ENCODE measurements at regions not wholly inside any gene's neighbourhood (a gene's known extent, or its start where the extent isn't known, plus 50 kb on each side); places are given as distances from the start of the nearest gene placed in this dataset.

GRCh38 chr5:54649041-54649504, 131.5 kb downstream of the SNX18 start:
- Histone ChIP-seq H3K9ac (ENCODE audit: low read depth in 1 of 3, low read length in 3 of 3) (no peak overlapping the region), H3K9me3 (ENCODE audit: control insufficient read depth in 3 of 3, low read length in 3 of 3) (no peaks in the 10 kb centered on the region), H3K27me3 (ENCODE audit: control insufficient read depth in 3 of 3, insufficient read depth in 3 of 3, low read length in 3 of 3) (no peaks in the 10 kb centered on the region), H3K27ac (ENCODE audit: low read depth, low read length) (no peak overlapping the region), H3K4me3 (ENCODE audit: low read length in 3 of 3) (no peak overlapping the region), H3K36me3 (ENCODE audit: control insufficient read depth in 3 of 3, insufficient read depth in 3 of 3, low read length in 3 of 3) (no peaks in the 10 kb centered on the region), H3K4me1 (ENCODE audit: control insufficient read depth in 3 of 3, insufficient read depth in 3 of 3, low read length in 3 of 3) (peaks cover 11 to 24% (median 12%) of the 10 kb centered on the region in 3 donors)

- H3K9ac ChIP-seq (ENCODE audit: low read depth in 1 of 3, low read length in 3 of 3): peak overlapping the region in 2 of 3 donors; percentile 28
- peaks cover 12 to 28% (median 14%) of the 10 kb centered on the region in 3 donors for H3K4me1 ChIP-seq (ENCODE audit: control insufficient read depth in 3 of 3, insufficient read depth in 3 of 3, low read length in 3 of 3)
- H3K27ac ChIP-seq (ENCODE audit: low read depth, low read length): peak overlapping the region; percentile 66
- no peaks in the 10 kb centered on the region for H3K36me3 ChIP-seq (ENCODE audit: control insufficient read depth in 3 of 3, insufficient read depth in 3 of 3, low read length in 3 of 3)
- no peak overlapping the region for H3K4me3 ChIP-seq (ENCODE audit: low read length in 3 of 3)
- H3K27me3 ChIP-seq (ENCODE audit: control insufficient read depth in 3 of 3, insufficient read depth in 3 of 3, low read length in 3 of 3): no peaks in the 10 kb centered on the region
- H3K9me3 ChIP-seq (ENCODE audit: control insufficient read depth in 3 of 3, low read length in 3 of 3): no peaks in the 10 kb centered on the region
Measured at GRCh38 chr5:54646356-54647101, 129.0 kb downstream of the SNX18 start.

GRCh38 chr5:54645882-54646355, 128.4 kb downstream of the SNX18 start:
- Histone ChIP-seq H3K4me3 (ENCODE audit: low read length in 3 of 3) (no peak overlapping the region), H3K27me3 (ENCODE audit: control insufficient read depth in 3 of 3, insufficient read depth in 3 of 3, low read length in 3 of 3) (no peaks in the 10 kb centered on the region)

DNA sequence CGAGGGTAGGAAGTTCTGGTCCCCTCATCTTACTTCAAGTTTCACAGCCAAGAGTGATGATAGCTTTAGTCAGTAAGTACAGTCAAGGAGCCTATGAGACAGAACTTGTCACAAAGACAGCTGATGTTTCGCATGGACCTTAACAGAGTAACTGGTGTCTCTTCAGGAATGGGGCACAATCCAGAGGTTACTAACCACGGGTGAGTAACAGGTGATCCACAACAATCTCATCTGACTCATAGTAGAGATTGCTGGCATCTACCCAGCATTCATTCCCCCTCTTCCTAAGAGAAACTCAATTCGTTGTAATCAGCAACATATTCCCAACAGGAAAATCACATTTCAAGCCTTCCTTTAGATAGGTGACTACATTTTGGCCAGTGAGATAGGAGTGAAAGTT, 126.7 kb downstream of the SNX18 start:
- no peak overlapping the region for H3K9ac ChIP-seq (ENCODE audit: low read depth in 1 of 3, low read length in 3 of 3)
- H3K4me1 ChIP-seq (ENCODE audit: control insufficient read depth in 3 of 3, insufficient read depth in 3 of 3, low read length in 3 of 3): peaks cover 12 to 28% (median 14%) of the 10 kb centered on the region in 3 donors
- H3K27me3 ChIP-seq (ENCODE audit: control insufficient read depth in 3 of 3, insufficient read depth in 3 of 3, low read length in 3 of 3): no peaks in the 10 kb centered on the region
- no peak overlapping the region for H3K27ac ChIP-seq (ENCODE audit: low read depth, low read length)
- H3K9me3 ChIP-seq (ENCODE audit: control insufficient read depth in 3 of 3, low read length in 3 of 3): no peaks in the 10 kb centered on the region
- H3K4me3 ChIP-seq (ENCODE audit: low read length in 3 of 3): no peak overlapping the region
- no peaks in the 10 kb centered on the region for H3K36me3 ChIP-seq (ENCODE audit: control insufficient read depth in 3 of 3, insufficient read depth in 3 of 3, low read length in 3 of 3)

More at GRCh38 chr5:54645882-54646355, 128.4 kb downstream of the SNX18 start:
- H3K27ac ChIP-seq (ENCODE audit: low read depth, low read length): peak overlapping the region; percentile 66
- peaks cover 12 to 28% (median 14%) of the 10 kb centered on the region in 3 donors for H3K4me1 ChIP-seq (ENCODE audit: control insufficient read depth in 3 of 3, insufficient read depth in 3 of 3, low read length in 3 of 3)
- no peaks in the 10 kb centered on the region for H3K9me3 ChIP-seq (ENCODE audit: control insufficient read depth in 3 of 3, low read length in 3 of 3)
- H3K9ac ChIP-seq (ENCODE audit: low read depth in 1 of 3, low read length in 3 of 3): no peak overlapping the region
- H3K36me3 ChIP-seq (ENCODE audit: control insufficient read depth in 3 of 3, insufficient read depth in 3 of 3, low read length in 3 of 3): no peaks in the 10 kb centered on the region

DNA sequence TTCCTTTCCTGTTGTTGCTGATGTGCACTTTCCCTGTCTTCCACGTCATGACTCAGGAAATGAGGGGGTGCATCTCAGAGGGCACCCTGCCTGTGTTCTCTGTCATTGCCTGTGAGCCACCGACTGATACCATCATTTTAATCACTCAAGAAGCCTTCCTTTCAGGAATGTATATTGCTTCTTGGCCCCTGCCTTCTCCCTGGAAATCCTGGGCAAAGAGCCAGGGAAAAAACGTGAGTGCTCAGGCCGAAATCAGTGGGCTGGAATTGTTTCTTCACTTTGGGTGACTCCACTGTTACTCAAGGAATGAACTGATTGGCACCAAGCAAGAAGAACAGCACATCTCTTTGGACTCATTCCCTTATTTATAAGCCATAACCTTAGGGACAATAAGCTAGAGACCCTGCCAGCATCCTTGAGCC, 126.1 kb downstream of the SNX18 start:
- H3K36me3 ChIP-seq (ENCODE audit: control insufficient read depth in 3 of 3, insufficient read depth in 3 of 3, low read length in 3 of 3): no peaks in the 10 kb centered on the region
- H3K9ac ChIP-seq (ENCODE audit: low read depth in 1 of 3, low read length in 3 of 3): no peak overlapping the region
- H3K4me3 ChIP-seq (ENCODE audit: low read length in 3 of 3): no peak overlapping the region
- no peaks in the 10 kb centered on the region for H3K9me3 ChIP-seq (ENCODE audit: control insufficient read depth in 3 of 3, low read length in 3 of 3)
- no peak overlapping the region for H3K27ac ChIP-seq (ENCODE audit: low read depth, low read length)
- H3K4me1 ChIP-seq (ENCODE audit: control insufficient read depth in 3 of 3, insufficient read depth in 3 of 3, low read length in 3 of 3): peaks cover 12 to 28% (median 14%) of the 10 kb centered on the region in 3 donors
- no peaks in the 10 kb centered on the region for H3K27me3 ChIP-seq (ENCODE audit: control insufficient read depth in 3 of 3, insufficient read depth in 3 of 3, low read length in 3 of 3)

DNA sequence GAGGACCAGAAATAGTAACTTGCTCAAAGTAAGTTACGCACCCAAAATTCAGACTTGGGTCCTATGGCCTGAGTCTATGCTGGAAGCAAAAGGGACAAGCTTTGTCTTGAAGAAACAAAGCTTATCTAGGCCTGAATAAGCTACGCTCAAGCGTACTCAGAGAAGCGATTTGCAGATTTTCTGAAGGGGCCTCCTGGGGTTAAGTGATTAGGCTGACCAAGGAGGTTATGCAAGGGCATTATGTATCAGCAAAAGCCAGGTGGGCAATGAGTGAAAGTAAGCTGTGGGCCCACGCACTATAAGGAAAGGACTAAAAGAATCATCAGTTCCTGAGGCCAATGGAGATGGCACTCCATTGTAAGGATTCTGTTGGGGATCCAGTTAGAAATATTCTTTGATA, 122.1 kb downstream of the SNX18 start:
- Histone ChIP-seq H3K9me3 (ENCODE audit: control insufficient read depth in 3 of 3, low read length in 3 of 3) (no peaks in the 10 kb centered on the region), H3K27me3 (ENCODE audit: control insufficient read depth in 3 of 3, insufficient read depth in 3 of 3, low read length in 3 of 3) (no peaks in the 10 kb centered on the region), H3K4me3 (ENCODE audit: low read length in 3 of 3) (no peak overlapping the region), H3K36me3 (ENCODE audit: control insufficient read depth in 3 of 3, insufficient read depth in 3 of 3, low read length in 3 of 3) (no peaks in the 10 kb centered on the region), H3K27ac (ENCODE audit: low read depth, low read length) (no peak overlapping the region), H3K9ac (ENCODE audit: low read depth in 1 of 3, low read length in 3 of 3) (no peak overlapping the region), H3K4me1 (ENCODE audit: control insufficient read depth in 3 of 3, insufficient read depth in 3 of 3, low read length in 3 of 3) (peaks cover 0 to 8% (median 3%) of the 10 kb centered on the region in 3 donors)

- Histone ChIP-seq H3K36me3 (ENCODE audit: control insufficient read depth in 3 of 3, insufficient read depth in 3 of 3, low read length in 3 of 3) (no peaks in the 10 kb centered on the region), H3K9ac (ENCODE audit: low read depth in 1 of 3, low read length in 3 of 3) (no peak overlapping the region), H3K4me1 (ENCODE audit: control insufficient read depth in 3 of 3, insufficient read depth in 3 of 3, low read length in 3 of 3) (no peaks in the 10 kb centered on the region), H3K27me3 (ENCODE audit: control insufficient read depth in 3 of 3, insufficient read depth in 3 of 3, low read length in 3 of 3) (no peaks in the 10 kb centered on the region), H3K9me3 (ENCODE audit: control insufficient read depth in 3 of 3, low read length in 3 of 3) (no peaks in the 10 kb centered on the region), H3K27ac (ENCODE audit: low read depth, low read length) (no peak overlapping the region), H3K4me3 (ENCODE audit: low read length in 3 of 3) (no peak overlapping the region)
Measured at GRCh38 chr5:54638106-54638505, 120.5 kb downstream of the SNX18 start.

- no peak overlapping the region for H3K27ac ChIP-seq (ENCODE audit: low read depth, low read length)
- H3K27me3 ChIP-seq (ENCODE audit: control insufficient read depth in 3 of 3, insufficient read depth in 3 of 3, low read length in 3 of 3): no peaks in the 10 kb centered on the region
- no peak overlapping the region for H3K9ac ChIP-seq (ENCODE audit: low read depth in 1 of 3, low read length in 3 of 3)
- no peaks in the 10 kb centered on the region for H3K4me1 ChIP-seq (ENCODE audit: control insufficient read depth in 3 of 3, insufficient read depth in 3 of 3, low read length in 3 of 3)
- H3K9me3 ChIP-seq (ENCODE audit: control insufficient read depth in 3 of 3, low read length in 3 of 3): no peaks in the 10 kb centered on the region
- no peaks in the 10 kb centered on the region for H3K36me3 ChIP-seq (ENCODE audit: control insufficient read depth in 3 of 3, insufficient read depth in 3 of 3, low read length in 3 of 3)
- H3K4me3 ChIP-seq (ENCODE audit: low read length in 3 of 3): no peak overlapping the region
Measured at GRCh38 chr5:54637654-54638053, 120.1 kb downstream of the SNX18 start.

DNA sequence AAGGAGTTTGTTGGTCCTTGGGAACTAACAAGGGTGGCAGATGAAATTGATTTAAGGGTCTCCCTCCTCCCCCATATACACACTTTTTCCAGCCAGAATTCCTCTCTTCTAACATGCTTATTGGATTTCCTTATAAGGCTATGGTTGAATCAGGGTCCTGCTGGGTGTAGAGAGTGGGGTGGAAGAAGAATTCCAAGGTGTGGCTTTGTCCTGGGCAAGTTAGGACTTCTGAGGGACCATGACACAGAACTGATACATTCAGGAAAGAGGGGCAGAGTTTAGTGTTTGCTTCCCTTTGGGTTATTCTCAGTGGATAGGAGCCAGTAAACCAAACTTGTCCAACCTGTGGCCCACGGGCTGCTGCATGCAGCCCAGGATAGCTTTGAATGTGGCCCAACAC, 116.5 kb downstream of the SNX18 start:
- Histone ChIP-seq H3K27me3 (ENCODE audit: control insufficient read depth in 3 of 3, insufficient read depth in 3 of 3, low read length in 3 of 3) (no peaks in the 10 kb centered on the region), H3K27ac (ENCODE audit: low read depth, low read length) (no peak overlapping the region), H3K36me3 (ENCODE audit: control insufficient read depth in 3 of 3, insufficient read depth in 3 of 3, low read length in 3 of 3) (no peaks in the 10 kb centered on the region), H3K9ac (ENCODE audit: low read depth in 1 of 3, low read length in 3 of 3) (no peak overlapping the region), H3K9me3 (ENCODE audit: control insufficient read depth in 3 of 3, low read length in 3 of 3) (no peaks in the 10 kb centered on the region), H3K4me3 (ENCODE audit: low read length in 3 of 3) (no peak overlapping the region), H3K4me1 (ENCODE audit: control insufficient read depth in 3 of 3, insufficient read depth in 3 of 3, low read length in 3 of 3) (peaks cover 5 to 11% (median 10%) of the 10 kb centered on the region in 3 donors)

- Histone ChIP-seq H3K36me3 (ENCODE audit: control insufficient read depth in 3 of 3, insufficient read depth in 3 of 3, low read length in 3 of 3) (no peaks in the 10 kb centered on the region), H3K27me3 (ENCODE audit: control insufficient read depth in 3 of 3, insufficient read depth in 3 of 3, low read length in 3 of 3) (no peaks in the 10 kb centered on the region), H3K27ac (ENCODE audit: low read depth, low read length) (no peak overlapping the region), H3K4me3 (ENCODE audit: low read length in 3 of 3) (no peak overlapping the region), H3K4me1 (ENCODE audit: control insufficient read depth in 3 of 3, insufficient read depth in 3 of 3, low read length in 3 of 3) (peaks cover 5 to 11% (median 10%) of the 10 kb centered on the region in 3 donors), H3K9ac (ENCODE audit: low read depth in 1 of 3, low read length in 3 of 3) (no peak overlapping the region), H3K9me3 (ENCODE audit: control insufficient read depth in 3 of 3, low read length in 3 of 3) (no peaks in the 10 kb centered on the region)
Measured at GRCh38 chr5:54632131-54632701, 114.7 kb downstream of the SNX18 start.

Data from skeletal muscle tissue (tissue), 3 donors.